IMR-90 (cell line): ENCODE measurements at regions not wholly inside any gene's neighbourhood (a gene's known extent, or its start where the extent isn't known, plus 50 kb on each side); places are given as distances from the start of the nearest gene placed in this dataset.

Experiments used
- ATAC-seq: fragments of 200-7000 bp; cut with Tn5 transposase; 2 replicates; pipeline ENCODE4 v1.9.1; 2020; ENCODE audit warnings: low read depth, mild to moderate bottlenecking, moderate library complexity
- BruUV-seq: library from RNA; stranded (reverse); fragments of 400-500 nt; replicated peaks from 2 replicates; lab custom pipeline; 2021; lab: Mats Ljungman, UMichigan
- CTCF ChIA-PET: fragments of 300-600 bp; formaldehyde crosslinking; extraction: SDS; loops from one replicate; lab custom pipeline; 2021; ENCODE audit warnings: antibody characterized with exemption; lab: Yijun Ruan, JAX
- POLR2A ChIA-PET: fragments of 300-600 bp; sonication (Branson Sonifier 250); formaldehyde crosslinking; loops from one replicate; lab custom pipeline; 2022; ENCODE audit warnings: antibody characterized with exemption; ENCODE audit not compliant: unreplicated experiment; lab: Charles Lee
- DNase-seq: peaks from one replicate; pipeline ENCODE4 v3.0.0; 2013
- H2AFZ ChIP-seq: replicated peaks from 2 replicates; pipeline ENCODE3; 2013; ENCODE audit warnings: low read length, mild to moderate bottlenecking; ENCODE audit not compliant: poor library complexity
- H2AK5ac ChIP-seq: 2 replicates; pipeline ENCODE4 v1.6.1; 2013; ENCODE audit warnings: low read depth, low read length, inconsistent platforms
- H2AK9ac ChIP-seq: replicated peaks from 2 replicates; pipeline ENCODE3; 2013; ENCODE audit warnings: mild to moderate bottlenecking, low read depth, low read length, moderate library complexity; ENCODE audit not compliant: poor library complexity
- H2BK120ac ChIP-seq: 2 replicates; pipeline ENCODE4 v1.6.1; 2013; ENCODE audit warnings: low read depth, low read length, inconsistent platforms
- H2BK15ac ChIP-seq: 3 replicates; pipeline ENCODE4 v1.6.1; 2013; ENCODE audit warnings: low read depth, low read length, inconsistent platforms
- H2BK20ac ChIP-seq: 2 replicates; pipeline ENCODE4 v1.6.1; 2013; ENCODE audit warnings: low read depth, mild to moderate bottlenecking, inconsistent platforms, low read length, moderate library complexity
- H2BK5ac ChIP-seq: 2 replicates; pipeline ENCODE4 v1.6.1; 2013; ENCODE audit warnings: mild to moderate bottlenecking, low read depth, low read length, inconsistent platforms; ENCODE audit not compliant: poor library complexity, severe bottlenecking
- H3K14ac ChIP-seq: replicated peaks from 2 replicates; pipeline ENCODE4 v1.6.1; 2013; ENCODE audit warnings: low read depth, low read length, inconsistent platforms
- H3K18ac ChIP-seq: 2 replicates; pipeline ENCODE4 v1.6.1; 2013; ENCODE audit warnings: low read depth, low read length, control low read depth
- H3K23ac ChIP-seq: 2 replicates; pipeline ENCODE4 v1.6.1; 2013; ENCODE audit warnings: low read depth, low read length, inconsistent platforms
- H3K27ac ChIP-seq: 2 replicates; pipeline ENCODE4 v1.5.1; 2013; ENCODE audit warnings: mild to moderate bottlenecking, control low read depth, low read length; ENCODE audit not compliant: insufficient read depth
- H3K27me3 ChIP-seq: 2 replicates; pipeline ENCODE4 v1.6.1; 2013; ENCODE audit warnings: low read length; ENCODE audit not compliant: control insufficient read depth, insufficient read depth
- H3K36me3 ChIP-seq: 2 replicates; pipeline ENCODE4 v1.6.1; 2013; ENCODE audit warnings: low read length, mixed read lengths; ENCODE audit not compliant: control insufficient read depth, insufficient read depth
- H3K4ac ChIP-seq: 2 replicates; pipeline ENCODE4 v1.6.1; 2013; ENCODE audit warnings: low read depth, low read length, inconsistent platforms
- H3K4me1 ChIP-seq: 2 replicates; pipeline ENCODE4 v1.6.1; 2013; ENCODE audit warnings: low read length, mixed read lengths; ENCODE audit not compliant: control insufficient read depth, insufficient read depth
- H3K4me2 ChIP-seq: 2 replicates; pipeline ENCODE4 v1.6.1; 2013; ENCODE audit warnings: low read depth, mild to moderate bottlenecking, control low read depth, low read length, moderate library complexity
- H3K4me3 ChIP-seq: 2 replicates; pipeline ENCODE4 v1.5.1; 2013; ENCODE audit warnings: low read depth, mild to moderate bottlenecking, control low read depth, low read length, moderate library complexity; ENCODE audit not compliant: insufficient read depth
- H3K56ac ChIP-seq: 2 replicates; pipeline ENCODE4 v1.6.1; 2013; ENCODE audit warnings: low read length, inconsistent platforms; ENCODE audit not compliant: insufficient read depth; ENCODE audit errors: extremely low read depth
- H3K79me1 ChIP-seq, 2 experiments: 2 replicates each; pipeline ENCODE4 v1.6.1; 2013; ENCODE audit warnings: low read length in 2 of 2, inconsistent platforms in 1 of 2, low read depth in 1 of 2
- H3K9ac ChIP-seq: 2 replicates; pipeline ENCODE4 v1.6.1; 2013; ENCODE audit warnings: low read depth, low read length, control low read depth
- H3K9me1 ChIP-seq: 2 replicates; pipeline ENCODE4 v1.6.1; 2013; ENCODE audit warnings: low read length, inconsistent platforms; ENCODE audit not compliant: insufficient read depth
- H3K9me3 ChIP-seq: 2 replicates; pipeline ENCODE4 v1.6.1; 2013; ENCODE audit warnings: low read length; ENCODE audit not compliant: control insufficient read depth, insufficient read depth
- H4K20me1 ChIP-seq: 2 replicates; pipeline ENCODE4 v1.6.1; 2013; ENCODE audit warnings: low read length, inconsistent platforms; ENCODE audit not compliant: insufficient read depth
- H4K5ac ChIP-seq: 2 replicates; pipeline ENCODE4 v1.6.1; 2013; ENCODE audit warnings: mild to moderate bottlenecking, low read depth, low read length, control low read depth
- H4K8ac ChIP-seq, 2 experiments: 2 replicates each; pipeline ENCODE4 v1.6.1; 2013; ENCODE audit warnings: low read depth in 2 of 2, low read length in 2 of 2, control low read depth in 1 of 2, inconsistent platforms in 1 of 2
- H4K91ac ChIP-seq: 2 replicates; pipeline ENCODE4 v1.6.1; 2013; ENCODE audit warnings: low read depth, low read length, inconsistent platforms; ENCODE audit not compliant: insufficient read depth
- BHLHE40 ChIP-seq: fragments of 150-350 bp; IDR thresholded peaks from 2 replicates; pipeline ENCODE4 v1.6.1; 2016; ENCODE audit warnings: mild to moderate bottlenecking, low read depth, low read length
- CTCF ChIP-seq: conservative IDR thresholded peaks from 2 replicates; pipeline ENCODE4 v1.5.1; 2012; ENCODE audit warnings: mild to moderate bottlenecking, low read depth, low read length, improper control_type of control experiment
- ELK1 ChIP-seq: fragments of 150-350 bp; IDR thresholded peaks from 2 replicates; pipeline ENCODE4 v1.6.1; 2016; ENCODE audit warnings: low read depth, mild to moderate bottlenecking, low read length, moderate library complexity, borderline replicate concordance
- FOS ChIP-seq: fragments of 150-350 bp; IDR thresholded peaks from 2 replicates; pipeline ENCODE4 v1.6.1; 2016; ENCODE audit warnings: low read depth, low read length
- MAFK ChIP-seq: IDR thresholded peaks from 2 replicates; pipeline ENCODE4 v1.6.1; 2012; ENCODE audit warnings: low read depth, low read length, improper control_type of control experiment
- MAZ ChIP-seq: IDR thresholded peaks from 2 replicates; pipeline ENCODE4 v1.6.1; 2012; ENCODE audit warnings: low read depth, mild to moderate bottlenecking, low read length, improper control_type of control experiment, moderate library complexity, borderline replicate concordance
- POLR2A ChIP-seq: IDR thresholded peaks from 2 replicates; pipeline ENCODE4 v1.6.1; 2012; ENCODE audit warnings: mild to moderate bottlenecking, low read depth, low read length
- RAD21 ChIP-seq: IDR thresholded peaks from 2 replicates; pipeline ENCODE4 v1.6.1; 2012; ENCODE audit warnings: low read length, improper control_type of control experiment
- RCOR1 ChIP-seq: IDR thresholded peaks from 2 replicates; pipeline ENCODE4 v1.6.1; 2012; ENCODE audit warnings: mild to moderate bottlenecking, low read length, improper control_type of control experiment; ENCODE audit not compliant: insufficient replicate concordance
- RFX5 ChIP-seq: IDR thresholded peaks from 2 replicates; pipeline ENCODE4 v1.8.0; 2012; ENCODE audit warnings: low read depth, mild to moderate bottlenecking, low read length, moderate library complexity
- SMC3 ChIP-seq: fragments of 150-350 bp; IDR thresholded peaks from 2 replicates; pipeline ENCODE4 v1.6.1; 2016; ENCODE audit warnings: low read depth, mild to moderate bottlenecking, antibody characterized with exemption, low read length, moderate library complexity
- USF2 ChIP-seq: fragments of 150-350 bp; IDR thresholded peaks from 2 replicates; pipeline ENCODE4 v1.6.1; 2017; ENCODE audit warnings: mild to moderate bottlenecking, antibody characterized with exemption, low read length, low read depth
- WGBS, 2 experiments: methylation state at CpG; one replicate each; pipeline versions ENCODE4 v1.1.5 to v1.1.7; 2013; ENCODE audit warnings: missing lambda C conversion rate in 2 of 2; ENCODE audit not compliant: insufficient read length in 1 of 2; ENCODE audit errors: extremely low coverage in 2 of 2; 5-methylcytosine and 5-hydroxymethylcytosine counted together
- dilution Hi-C: fragments of 300-500 bp; cut with HindIII; formaldehyde crosslinking; loops from one replicate; pipeline ENCODE4 v1.14.3; 2018; ENCODE audit warnings: low sequenced_read_pairs; ENCODE audit not compliant: unreplicated experiment
- in situ Hi-C: fragments of 300-500 bp; cut with MboI; formaldehyde crosslinking; loops from 3 replicates; pipeline ENCODE4 v1.14.3; 2019; ENCODE audit warnings: low sequenced_read_pairs, inconsistent platforms, mixed read lengths
- intact Hi-C: fragments of 100-400 bp; cut with micrococcal nuclease; formaldehyde crosslinking; loops from 2 replicates; pipeline ENCODE4 v1.10.0; 2022

GRCh38 chr12:111112311-111113098, 192.1 kb upstream of the MYL2 start:
- no peak overlapping the region for H3K4me3 ChIP-seq
- H3K79me1 ChIP-seq, result no peaks in the 10 kb centered on the region
- H2BK120ac ChIP-seq, result no peak overlapping the region
- no peak overlapping the region for H3K14ac ChIP-seq
- ATAC-seq (no peak), DNase-seq (no peak)
- dilution Hi-C loops, result no loop called here
- in situ Hi-C loops, result no loop called here
- no peak overlapping the region for H2AK5ac ChIP-seq
- H3K27me3 ChIP-seq, result no peaks in the 10 kb centered on the region
- ChIA-PET POLR2A (no interaction called here), CTCF (no interaction called here)
- no TSS peak for BruUV-seq
- no peak for TF ChIP-seq FOS
- TF ChIP-seq USF2, result no peak
- TF ChIP-seq MAFK, result no peak
- TF ChIP-seq RCOR1, result no peak
- TF ChIP-seq RAD21, result no peak
- no peak for TF ChIP-seq ELK1
- TF ChIP-seq CTCF, result no peak
- TF ChIP-seq RFX5, result no peak
- TF ChIP-seq BHLHE40, result no peak
- no peak for TF ChIP-seq POLR2A
- TF ChIP-seq SMC3, result no peak
- no peak for TF ChIP-seq MAZ
- H3K23ac ChIP-seq, result no peak overlapping the region
- no peak overlapping the region for H3K4ac ChIP-seq
- H2BK20ac ChIP-seq, result no peak overlapping the region
- no peak overlapping the region for H3K18ac ChIP-seq
- H4K20me1 ChIP-seq, result no peaks in the 10 kb centered on the region
- no peak overlapping the region for H4K5ac ChIP-seq
- H4K8ac ChIP-seq, result no peak overlapping the region
- H3K9me3 ChIP-seq, result no peaks in the 10 kb centered on the region
- H3K9ac ChIP-seq, result no peak overlapping the region
- H3K4me2 ChIP-seq, result no peak overlapping the region
- H4K91ac ChIP-seq, result no peak overlapping the region
- H3K27ac ChIP-seq, result no peak overlapping the region
- no peak overlapping the region for H2BK5ac ChIP-seq
- no peak overlapping the region for H2BK15ac ChIP-seq
- intact Hi-C loops, result no loop called here
- H2AK9ac ChIP-seq, result no peak overlapping the region
- no peak overlapping the region for H2AFZ ChIP-seq
- H3K4me1 ChIP-seq, result no peaks in the 10 kb centered on the region
- no peaks in the 10 kb centered on the region for H3K9me1 ChIP-seq
- no peak overlapping the region for H3K56ac ChIP-seq
- H3K36me3 ChIP-seq, result no peaks in the 10 kb centered on the region
- 75% methylated on average over 4 of the region's 14 CpGs; no CpG with 5 or more reads in 1 of the 2 experiments for WGBS, 2 experiments
